GM10248 (cell line): ENCODE measurements at regions not wholly inside any gene's neighbourhood (a gene's known extent, or its start where the extent isn't known, plus 50 kb on each side); places are given as distances from the start of the nearest gene placed in this dataset.

Experiments
- CTCF ChIA-PET: fragments of 300-600 bp; sonication (Branson Sonifier 250); formaldehyde crosslinking; extraction: SDS; loops from one replicate; lab custom pipeline; 2021; ENCODE audit warnings: antibody characterized with exemption; lab: Yijun Ruan, JAX
- POLR2A ChIA-PET: fragments of 350-650 bp; sonication (Branson Sonifier 250); formaldehyde crosslinking; extraction: SDS; loops from one replicate; lab custom pipeline; 2020; ENCODE audit warnings: antibody characterized with exemption; lab: Yijun Ruan, JAX
- DNase-seq: peaks from one replicate; pipeline ENCODE4 v3.0.0; 2012; ENCODE audit errors: extremely low spot score
- CTCF ChIP-seq: IDR thresholded peaks from 2 replicates; pipeline ENCODE4 v1.5.1; 2012; ENCODE audit warnings: mild to moderate bottlenecking, low read depth; ENCODE audit errors: extremely low read depth, missing control alignments, control extremely low read depth

GRCh38 chr3:105956306-105956705 lies 87.5 kb upstream of the CBLB start:
- ChIA-PET POLR2A (no interaction called here), CTCF (interaction anchor here (1.7 kb wide), 1 partner anchor 34 kb away, joined by 4 read pairs; no protein-coding TSS in a partner anchor)
- TF ChIP-seq CTCF = no peak
- DNase-seq = no peak

- no peak for DNase-seq
- TF ChIP-seq CTCF = no peak
- ChIA-PET POLR2A (no interaction called here), CTCF (interaction anchor here (1.6 kb wide), 1 partner anchor 434 kb away, joined by 3 read pairs; no protein-coding TSS in a partner anchor)
These were observed 88.9 kb upstream of the CBLB start for GRCh38 chr3:105957722-105958121.

- ChIA-PET CTCF (interaction anchor here (1.6 to 1.8 kb wide), 2 partner anchors 7 to 434 kb away, joined by 3 to 7 read pairs; no protein-coding TSS in a partner anchor), POLR2A (no interaction called here)
- no peak for TF ChIP-seq CTCF
- DNase-seq = no peak
These were observed 89.6 kb upstream of the CBLB start for GRCh38 chr3:105958237-105959000.

- CTCF ChIA-PET = interaction anchor here (1.0 to 1.8 kb wide), 3 partner anchors 9 to 373 kb away, joined by 3 to 7 read pairs (median 4); no protein-coding TSS in a partner anchor
- no peak for TF ChIP-seq CTCF
- POLR2A ChIA-PET = no interaction called here
- no peak for DNase-seq
These were observed 91.0 kb upstream of the CBLB start for GRCh38 chr3:105959851-105960250.

GRCh38 chr3:105960381-105960780 lies 91.6 kb upstream of the CBLB start:
- ChIA-PET CTCF (interaction anchor here (1.0 to 1.8 kb wide), 3 partner anchors 9 to 373 kb away, joined by 3 to 7 read pairs (median 4); no protein-coding TSS in a partner anchor), POLR2A (no interaction called here)
- DNase-seq = no peak
- TF ChIP-seq CTCF = no peak

- no peak for DNase-seq
- no peak for TF ChIP-seq CTCF
- CTCF ChIA-PET = interaction anchor here (0.8 to 1.3 kb wide), 2 partner anchors 13 to 15 kb away, joined by 3 read pairs; no protein-coding TSS in a partner anchor
- POLR2A ChIA-PET = no interaction called here
These were observed 94.3 kb upstream of the CBLB start for GRCh38 chr3:105963161-105963560.
